ENCODE measurements at regions not wholly inside any gene's neighbourhood (a gene's known extent, or its start where the extent isn't known, plus 50 kb on each side); places are given as distances from the start of the nearest gene placed in this dataset.

DNA sequence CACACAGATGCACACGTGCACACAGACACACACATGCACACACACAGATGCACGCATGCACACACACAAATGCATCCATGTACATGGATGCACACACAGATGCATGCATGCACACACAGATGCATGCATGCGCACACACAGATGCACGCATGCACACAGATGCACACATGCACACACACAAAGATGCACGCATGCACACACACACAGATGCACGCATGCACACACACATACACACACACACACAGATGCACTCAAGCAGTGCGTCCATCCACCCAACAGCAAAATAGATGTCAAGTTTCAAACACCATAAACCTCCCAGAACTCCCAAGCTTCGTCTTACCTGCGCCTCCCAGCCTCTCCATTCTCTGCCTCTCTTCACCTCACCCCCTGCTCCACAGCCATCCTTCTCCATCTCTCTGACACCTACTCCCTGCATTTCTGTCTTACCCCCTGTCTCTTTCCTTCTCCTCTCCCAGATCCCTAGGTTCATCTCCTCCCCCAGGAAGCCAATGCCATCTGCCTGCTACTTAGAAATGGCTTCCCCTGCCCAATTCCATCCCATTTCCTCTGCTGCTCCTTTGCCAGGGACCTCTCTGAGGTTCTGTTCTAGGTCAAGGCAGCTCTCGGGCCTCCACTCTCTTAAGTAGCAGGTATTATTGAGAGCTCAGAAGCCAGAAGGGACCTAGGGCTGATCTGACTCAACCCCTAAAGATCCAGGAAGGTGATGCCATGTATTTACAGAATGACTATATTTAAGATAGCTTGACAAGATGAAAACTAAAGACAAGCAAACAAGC, 297.2 kb downstream of the MED10 start:
- H3K9me3 ChIP-seq (replicated peaks; ENCODE audit: insufficient read depth, low read length) = no peaks in the 10 kb centered on the region
- H3F3A ChIP-seq (ENCODE audit: insufficient read depth, low read length) = no peaks in the 10 kb centered on the region
- H3K4me3 ChIP-seq (ENCODE audit: low read length) = no peak overlapping the region
- H4K20me1 ChIP-seq (ENCODE audit: insufficient read depth, low read length) = no peaks in the 10 kb centered on the region
- no peak overlapping the region for H3K27ac ChIP-seq (ENCODE audit: low read length)
- no peak for TF ChIP-seq EZH2phosphoT487 (IDR thresholded peaks at IDR 0.05; ENCODE audit: low read length)
- TF ChIP-seq, protein P1, sequence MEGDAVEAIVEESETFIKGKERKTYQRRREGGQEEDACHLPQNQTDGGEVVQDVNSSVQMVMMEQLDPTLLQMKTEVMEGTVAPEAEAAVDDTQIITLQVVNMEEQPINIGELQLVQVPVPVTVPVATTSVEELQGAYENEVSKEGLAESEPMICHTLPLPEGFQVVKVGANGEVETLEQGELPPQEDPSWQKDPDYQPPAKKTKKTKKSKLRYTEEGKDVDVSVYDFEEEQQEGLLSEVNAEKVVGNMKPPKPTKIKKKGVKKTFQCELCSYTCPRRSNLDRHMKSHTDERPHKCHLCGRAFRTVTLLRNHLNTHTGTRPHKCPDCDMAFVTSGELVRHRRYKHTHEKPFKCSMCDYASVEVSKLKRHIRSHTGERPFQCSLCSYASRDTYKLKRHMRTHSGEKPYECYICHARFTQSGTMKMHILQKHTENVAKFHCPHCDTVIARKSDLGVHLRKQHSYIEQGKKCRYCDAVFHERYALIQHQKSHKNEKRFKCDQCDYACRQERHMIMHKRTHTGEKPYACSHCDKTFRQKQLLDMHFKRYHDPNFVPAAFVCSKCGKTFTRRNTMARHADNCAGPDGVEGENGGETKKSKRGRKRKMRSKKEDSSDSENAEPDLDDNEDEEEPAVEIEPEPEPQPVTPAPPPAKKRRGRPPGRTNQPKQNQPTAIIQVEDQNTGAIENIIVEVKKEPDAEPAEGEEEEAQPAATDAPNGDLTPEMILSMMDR (IDR thresholded peaks at IDR 0.05; ENCODE audit: low read length) = no peak
- TF ChIP-seq EZH2 (optimal IDR thresholded peaks at IDR 0.05; ENCODE audit: low read depth, low read length) = no peak
- DNase-seq = no peak
- no peaks in the 10 kb centered on the region for H3K4me1 ChIP-seq (ENCODE audit: low read length)
- no peaks in the 10 kb centered on the region for H3K79me2 ChIP-seq (ENCODE audit: low read length)
- no peaks in the 10 kb centered on the region for H3K36me3 ChIP-seq (replicated peaks; ENCODE audit: insufficient read depth, low read length)
- no peaks in the 10 kb centered on the region for H3K27me3 ChIP-seq (replicated peaks; ENCODE audit: insufficient read depth, low read length)
- H3K4me2 ChIP-seq (ENCODE audit: low read depth, low read length) = no peak overlapping the region
- no peaks in the 10 kb centered on the region for H3K9me2 ChIP-seq (replicated peaks; ENCODE audit: insufficient read depth, low read length)
- H2AFZ ChIP-seq (ENCODE audit: low read length) = no peak overlapping the region
- H3K9ac ChIP-seq (ENCODE audit: low read length) = no peak overlapping the region

DNA sequence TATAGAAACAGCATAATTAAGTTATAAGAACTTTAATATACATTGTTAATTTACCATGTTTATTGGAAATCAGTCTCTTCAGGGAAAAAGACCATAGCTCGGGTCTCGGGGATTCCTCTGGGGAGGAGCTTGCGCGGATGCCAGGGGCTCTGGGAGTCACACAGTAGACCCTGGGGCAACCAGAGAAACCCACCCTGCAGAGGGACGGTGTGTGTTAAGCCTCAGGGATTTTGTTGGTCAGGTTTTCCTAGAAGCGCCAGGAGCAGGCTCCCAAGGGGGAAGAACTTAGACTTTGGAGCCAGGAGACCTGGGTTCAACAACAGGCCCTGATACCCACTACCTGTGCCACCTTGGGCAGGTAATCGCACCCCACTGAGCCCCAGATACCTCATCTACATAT, 297.9 kb downstream of the MED10 start:
- Histone ChIP-seq H2AFZ (ENCODE audit: low read length) (no peak overlapping the region), H3K79me2 (ENCODE audit: low read length) (no peaks in the 10 kb centered on the region), H3K9me2 (replicated peaks; ENCODE audit: insufficient read depth, low read length) (no peaks in the 10 kb centered on the region), H3K4me2 (ENCODE audit: low read depth, low read length) (no peak overlapping the region), H3K27me3 (replicated peaks; ENCODE audit: insufficient read depth, low read length) (no peaks in the 10 kb centered on the region), H4K20me1 (ENCODE audit: insufficient read depth, low read length) (no peaks in the 10 kb centered on the region), H3K27ac (ENCODE audit: low read length) (no peak overlapping the region), H3K4me1 (ENCODE audit: low read length) (no peaks in the 10 kb centered on the region), H3F3A (ENCODE audit: insufficient read depth, low read length) (no peaks in the 10 kb centered on the region), H3K4me3 (ENCODE audit: low read length) (no peak overlapping the region), H3K36me3 (replicated peaks; ENCODE audit: insufficient read depth, low read length) (no peaks in the 10 kb centered on the region), H3K9ac (ENCODE audit: low read length) (no peak overlapping the region), H3K9me3 (replicated peaks; ENCODE audit: insufficient read depth, low read length) (no peaks in the 10 kb centered on the region)
- TF ChIP-seq EZH2phosphoT487 (IDR thresholded peaks at IDR 0.05; ENCODE audit: low read length) = no peak
- TF ChIP-seq, protein P1 (IDR thresholded peaks at IDR 0.05; ENCODE audit: low read length) = no peak
- DNase-seq = no peak

DNA sequence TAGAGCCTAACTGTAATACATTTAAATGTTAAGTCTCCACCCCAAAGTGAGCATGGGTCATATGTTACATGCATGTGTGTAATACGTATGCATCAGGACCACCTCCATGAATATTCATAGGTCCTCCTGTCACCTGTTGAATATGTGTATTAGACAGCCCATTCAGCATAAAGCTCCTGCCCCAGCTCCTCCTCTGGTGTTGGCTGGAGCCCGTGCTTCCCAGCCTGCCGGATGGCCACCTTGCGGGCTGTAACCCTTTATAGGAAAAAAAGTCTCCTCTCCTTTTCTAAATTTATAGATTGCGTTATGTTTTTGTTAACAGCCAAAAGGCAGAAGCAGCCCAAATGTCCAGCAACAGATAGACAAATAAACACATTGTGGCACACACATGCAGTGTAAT, 299.5 kb downstream of the MED10 start:
- H3K36me3 ChIP-seq (replicated peaks; ENCODE audit: insufficient read depth, low read length) = no peaks in the 10 kb centered on the region
- H4K20me1 ChIP-seq (ENCODE audit: insufficient read depth, low read length) = no peaks in the 10 kb centered on the region
- H3K27me3 ChIP-seq (replicated peaks; ENCODE audit: insufficient read depth, low read length) = no peaks in the 10 kb centered on the region
- H3K9me3 ChIP-seq (replicated peaks; ENCODE audit: insufficient read depth, low read length) = no peaks in the 10 kb centered on the region
- DNase-seq = no peak
- no peaks in the 10 kb centered on the region for H3K9me2 ChIP-seq (replicated peaks; ENCODE audit: insufficient read depth, low read length)
- H3F3A ChIP-seq (ENCODE audit: insufficient read depth, low read length) = no peaks in the 10 kb centered on the region
- no peak overlapping the region for H3K9ac ChIP-seq (ENCODE audit: low read length)
- no peak overlapping the region for H3K27ac ChIP-seq (ENCODE audit: low read length)
- no peaks in the 10 kb centered on the region for H3K79me2 ChIP-seq (ENCODE audit: low read length)
- no peaks in the 10 kb centered on the region for H3K4me1 ChIP-seq (ENCODE audit: low read length)
- TF ChIP-seq, protein P1 (IDR thresholded peaks at IDR 0.05; ENCODE audit: low read length) = no peak
- no peak overlapping the region for H3K4me3 ChIP-seq (ENCODE audit: low read length)
- no peak overlapping the region for H2AFZ ChIP-seq (ENCODE audit: low read length)
- H3K4me2 ChIP-seq (ENCODE audit: low read depth, low read length) = no peak overlapping the region

Measured in MM.1S (cell line).